Astrocyte (in vitro differentiated cells and primary cell): ENCODE measurements at regions not wholly inside any gene's neighbourhood (a gene's known extent, or its start where the extent isn't known, plus 50 kb on each side); places are given as distances from the start of the nearest gene placed in this dataset.

ENCODE experiments used
- EZH2 ChIP-seq: IDR thresholded peaks from 2 replicates; pipeline ENCODE4 v1.6.1; 2012; ENCODE audit warnings: mild to moderate bottlenecking, low read length, inconsistent platforms; ENCODE audit not compliant: insufficient read depth
- TF ChIP-seq, protein P1 (sequence below): IDR thresholded peaks from 2 replicates; pipeline ENCODE4 v1.5.1; 2011; ENCODE audit warnings: low read depth, mild to moderate bottlenecking, inconsistent platforms, low read length, moderate library complexity; ENCODE audit not compliant: insufficient read depth

DNA sequence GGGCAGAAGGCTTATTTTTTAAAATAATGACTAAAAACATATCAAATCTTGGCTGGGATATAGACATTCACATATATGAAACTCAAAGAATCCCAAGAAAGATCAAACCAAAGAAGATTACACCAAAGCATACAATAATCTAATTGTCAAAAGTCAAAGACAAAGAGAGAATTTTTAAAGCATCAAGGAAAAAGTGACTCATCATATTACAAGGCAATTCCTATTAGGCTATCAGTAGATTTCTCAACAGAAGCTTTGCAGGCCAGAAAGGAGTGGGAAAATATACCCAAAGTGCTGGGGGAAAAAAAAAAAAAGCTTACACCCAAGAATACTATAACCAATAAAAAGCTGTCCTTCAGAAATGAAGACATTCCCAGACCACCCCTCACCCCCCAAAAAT is 375.6 kb downstream of the BRINP2 start:
- TF ChIP-seq, protein P1, sequence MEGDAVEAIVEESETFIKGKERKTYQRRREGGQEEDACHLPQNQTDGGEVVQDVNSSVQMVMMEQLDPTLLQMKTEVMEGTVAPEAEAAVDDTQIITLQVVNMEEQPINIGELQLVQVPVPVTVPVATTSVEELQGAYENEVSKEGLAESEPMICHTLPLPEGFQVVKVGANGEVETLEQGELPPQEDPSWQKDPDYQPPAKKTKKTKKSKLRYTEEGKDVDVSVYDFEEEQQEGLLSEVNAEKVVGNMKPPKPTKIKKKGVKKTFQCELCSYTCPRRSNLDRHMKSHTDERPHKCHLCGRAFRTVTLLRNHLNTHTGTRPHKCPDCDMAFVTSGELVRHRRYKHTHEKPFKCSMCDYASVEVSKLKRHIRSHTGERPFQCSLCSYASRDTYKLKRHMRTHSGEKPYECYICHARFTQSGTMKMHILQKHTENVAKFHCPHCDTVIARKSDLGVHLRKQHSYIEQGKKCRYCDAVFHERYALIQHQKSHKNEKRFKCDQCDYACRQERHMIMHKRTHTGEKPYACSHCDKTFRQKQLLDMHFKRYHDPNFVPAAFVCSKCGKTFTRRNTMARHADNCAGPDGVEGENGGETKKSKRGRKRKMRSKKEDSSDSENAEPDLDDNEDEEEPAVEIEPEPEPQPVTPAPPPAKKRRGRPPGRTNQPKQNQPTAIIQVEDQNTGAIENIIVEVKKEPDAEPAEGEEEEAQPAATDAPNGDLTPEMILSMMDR = no peak
- TF ChIP-seq EZH2 = no peak
